ENCODE measurements at regions not wholly inside any gene's neighbourhood (a gene's known extent, or its start where the extent isn't known, plus 50 kb on each side); places are given as distances from the start of the nearest gene placed in this dataset.

- no peaks in the 10 kb centered on the region for H3K36me3 ChIP-seq
- DNase-seq, result no peak
- no peak for TF ChIP-seq CTCF (IDR thresholded peaks at IDR 0.05; ENCODE audit: low read depth, low read length)
- no peaks in the 10 kb centered on the region for H3K27me3 ChIP-seq
- no peaks in the 10 kb centered on the region for H3K4me1 ChIP-seq
- no peaks in the 10 kb centered on the region for H3K9me3 ChIP-seq
- no peak overlapping the region for H3K4me3 ChIP-seq (ENCODE audit: low read depth, low read length)
These were observed 70.0 kb upstream of the MLIP start for GRCh38 chr6:54041239-54041638.

GRCh38 chr6:54043360-54043759, 67.9 kb upstream of the MLIP start:
- Histone ChIP-seq H3K4me1 (no peaks in the 10 kb centered on the region), H3K4me3 (ENCODE audit: low read depth, low read length) (no peak overlapping the region), H3K27me3 (no peaks in the 10 kb centered on the region), H3K36me3 (no peaks in the 10 kb centered on the region), H3K9me3 (no peaks in the 10 kb centered on the region)
- TF ChIP-seq CTCF (IDR thresholded peaks at IDR 0.05; ENCODE audit: low read depth, low read length), result no peak
- DNase-seq, result no peak

- no peak for DNase-seq
- H3K9me3 ChIP-seq, result no peaks in the 10 kb centered on the region
- no peak overlapping the region for H3K4me3 ChIP-seq (ENCODE audit: low read depth, low read length)
- no peaks in the 10 kb centered on the region for H3K27me3 ChIP-seq
- no peaks in the 10 kb centered on the region for H3K36me3 ChIP-seq
- no peak for TF ChIP-seq CTCF (IDR thresholded peaks at IDR 0.05; ENCODE audit: low read depth, low read length)
- H3K4me1 ChIP-seq, result no peaks in the 10 kb centered on the region
These were observed 67.2 kb upstream of the MLIP start for GRCh38 chr6:54044059-54044458.

GRCh38 chr6:54048782-54049181, 62.5 kb upstream of the MLIP start:
- H3K27me3 ChIP-seq, result no peaks in the 10 kb centered on the region
- H3K4me1 ChIP-seq, result no peaks in the 10 kb centered on the region
- no peak for DNase-seq
- H3K36me3 ChIP-seq, result no peaks in the 10 kb centered on the region
- no peak overlapping the region for H3K4me3 ChIP-seq (ENCODE audit: low read depth, low read length)
- no peak for TF ChIP-seq CTCF (IDR thresholded peaks at IDR 0.05; ENCODE audit: low read depth, low read length)
- H3K9me3 ChIP-seq, result no peaks in the 10 kb centered on the region

GRCh38 chr6:54050750-54051149, 60.5 kb upstream of the MLIP start:
- Histone ChIP-seq H3K36me3 (no peaks in the 10 kb centered on the region), H3K4me3 (ENCODE audit: low read depth, low read length) (no peak overlapping the region), H3K4me1 (no peaks in the 10 kb centered on the region), H3K9me3 (no peaks in the 10 kb centered on the region), H3K27me3 (no peaks in the 10 kb centered on the region)
- no peak for TF ChIP-seq CTCF (IDR thresholded peaks at IDR 0.05; ENCODE audit: low read depth, low read length)
- no peak for DNase-seq

- H3K9me3 ChIP-seq, result no peaks in the 10 kb centered on the region
- H3K4me1 ChIP-seq, result no peaks in the 10 kb centered on the region
- no peaks in the 10 kb centered on the region for H3K36me3 ChIP-seq
- no peaks in the 10 kb centered on the region for H3K27me3 ChIP-seq
- no peak for DNase-seq
- TF ChIP-seq CTCF (IDR thresholded peaks at IDR 0.05; ENCODE audit: low read depth, low read length), result no peak
- H3K4me3 ChIP-seq (ENCODE audit: low read depth, low read length), result no peak overlapping the region
These were observed 57.3 kb upstream of the MLIP start for GRCh38 chr6:54053881-54054391.
